KOPT-K1 (cell line): ENCODE measurements at regions not wholly inside any gene's neighbourhood (a gene's known extent, or its start where the extent isn't known, plus 50 kb on each side); places are given as distances from the start of the nearest gene placed in this dataset.

Experiments used
- H3K27ac ChIP-seq: fragments of 200-600 bp; sonication (generic); 2 replicates; pipeline ENCODE4 v1.5.1; 2016; ENCODE audit warnings: antibody characterized with exemption, mild to moderate bottlenecking, low read depth, low read length; ENCODE audit not compliant: poor library complexity, severe bottlenecking
- H3K36me3 ChIP-seq: fragments of 200-600 bp; sonication (generic); 2 replicates; pipeline ENCODE4 v1.5.1; 2017; ENCODE audit warnings: antibody characterized with exemption, mild to moderate bottlenecking, low read length, moderate library complexity; ENCODE audit not compliant: insufficient read depth
- H3K9me3 ChIP-seq: fragments of 200-600 bp; sonication (generic); 2 replicates; pipeline ENCODE4 v1.5.1; 2017; ENCODE audit warnings: antibody characterized with exemption, low read length, mild to moderate bottlenecking; ENCODE audit not compliant: insufficient read depth, poor library complexity, severe bottlenecking

- H3K36me3 ChIP-seq = no peaks in the 10 kb centered on the region
- H3K9me3 ChIP-seq = peaks cover 60% of the 10 kb centered on the region
- H3K27ac ChIP-seq = no peak overlapping the region
These were observed 210.1 kb upstream of the DIO3 start for GRCh38 chr14:101351146-101351545.

GRCh38 chr14:101351769-101352168 lies 209.5 kb upstream of the DIO3 start:
- peaks cover 62% of the 10 kb centered on the region for H3K9me3 ChIP-seq
- no peak overlapping the region for H3K27ac ChIP-seq
- H3K36me3 ChIP-seq = no peaks in the 10 kb centered on the region

- Histone ChIP-seq H3K27ac (no peak overlapping the region), H3K36me3 (no peaks in the 10 kb centered on the region), H3K9me3 (peaks cover 59% of the 10 kb centered on the region)
These were observed 208.7 kb upstream of the DIO3 start for GRCh38 chr14:101352567-101352966.

GRCh38 chr14:101353422-101353821 lies 207.9 kb upstream of the DIO3 start:
- H3K27ac ChIP-seq = no peak overlapping the region
- peaks cover 50% of the 10 kb centered on the region for H3K9me3 ChIP-seq
- no peaks in the 10 kb centered on the region for H3K36me3 ChIP-seq

GRCh38 chr14:101354726-101355125 lies 206.6 kb upstream of the DIO3 start:
- H3K36me3 ChIP-seq = no peaks in the 10 kb centered on the region
- no peak overlapping the region for H3K27ac ChIP-seq
- H3K9me3 ChIP-seq = peaks cover 37% of the 10 kb centered on the region

GRCh38 chr14:101355284-101355683 lies 206.0 kb upstream of the DIO3 start:
- Histone ChIP-seq H3K9me3 (peaks cover 32% of the 10 kb centered on the region), H3K27ac (no peak overlapping the region), H3K36me3 (no peaks in the 10 kb centered on the region)

GRCh38 chr14:101357038-101357437 lies 204.3 kb upstream of the DIO3 start:
- Histone ChIP-seq H3K27ac (no peak overlapping the region), H3K36me3 (no peaks in the 10 kb centered on the region), H3K9me3 (peaks cover 28% of the 10 kb centered on the region)

GRCh38 chr14:101357559-101358319 lies 203.6 kb upstream of the DIO3 start:
- no peak overlapping the region for H3K27ac ChIP-seq
- peaks cover 28% of the 10 kb centered on the region for H3K9me3 ChIP-seq
- H3K36me3 ChIP-seq = no peaks in the 10 kb centered on the region

- no peaks in the 10 kb centered on the region for H3K36me3 ChIP-seq
- H3K27ac ChIP-seq = no peak overlapping the region
These were observed 202.8 kb upstream of the DIO3 start for GRCh38 chr14:101358320-101359125.

GRCh38 chr14:101359221-101360053 lies 201.9 kb upstream of the DIO3 start:
- H3K27ac ChIP-seq = no peak overlapping the region
- no peaks in the 10 kb centered on the region for H3K36me3 ChIP-seq
- H3K9me3 ChIP-seq = peaks cover 18% of the 10 kb centered on the region

More at GRCh38 chr14:101358320-101359125, 202.8 kb upstream of the DIO3 start:
- peaks cover 25% of the 10 kb centered on the region for H3K9me3 ChIP-seq

GRCh38 chr14:101360054-101360911 lies 201.0 kb upstream of the DIO3 start:
- Histone ChIP-seq H3K36me3 (no peaks in the 10 kb centered on the region), H3K27ac (no peak overlapping the region), H3K9me3 (peaks cover 10% of the 10 kb centered on the region)

GRCh38 chr14:101361044-101361443 lies 200.3 kb upstream of the DIO3 start:
- Histone ChIP-seq H3K9me3 (peaks cover 5% of the 10 kb centered on the region), H3K36me3 (no peaks in the 10 kb centered on the region), H3K27ac (no peak overlapping the region)

- no peak overlapping the region for H3K27ac ChIP-seq
- no peaks in the 10 kb centered on the region for H3K36me3 ChIP-seq
- no peaks in the 10 kb centered on the region for H3K9me3 ChIP-seq
These were observed 199.6 kb upstream of the DIO3 start for GRCh38 chr14:101361451-101362433.
